Retinal pigment epithelial cell (primary cell): ENCODE measurements at regions not wholly inside any gene's neighbourhood (a gene's known extent, or its start where the extent isn't known, plus 50 kb on each side); places are given as distances from the start of the nearest gene placed in this dataset.

Experiments used
- DNase-seq: peaks from one replicate; pipeline ENCODE4 v3.0.0-alpha.2; 2010; ENCODE audit warnings: low read depth
- H3K4me3 ChIP-seq: 2 replicates; pipeline ENCODE4 v1.5.1; 2011; ENCODE audit warnings: mild to moderate bottlenecking, low read length, control low read depth, moderate library complexity
- TF ChIP-seq, protein P1 (sequence below): conservative IDR thresholded peaks from 2 replicates; pipeline ENCODE4 v1.5.1; 2011; ENCODE audit warnings: low read depth, low read length, control low read depth, inconsistent platforms

DNA sequence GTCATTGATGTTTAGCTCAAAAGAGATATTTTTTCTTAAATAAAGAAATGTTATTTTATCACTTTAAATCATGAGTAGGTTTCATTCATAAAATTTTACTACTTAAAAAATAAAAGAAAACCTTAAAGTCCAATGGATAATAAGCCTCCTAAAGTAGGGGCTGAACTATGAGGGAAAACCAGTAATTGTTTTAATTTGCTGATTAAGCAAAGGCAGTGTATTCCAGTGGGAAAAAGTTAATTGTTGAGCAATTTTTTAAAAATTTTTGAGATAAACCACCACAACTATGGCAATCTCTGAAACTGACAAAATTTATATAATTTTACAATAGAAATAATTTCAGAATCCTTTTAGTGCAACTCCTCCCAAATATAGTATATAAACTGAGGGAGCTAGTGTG lies 195.0 kb downstream of the FBXO4 start:
- no peak for DNase-seq
- TF ChIP-seq, protein P1, sequence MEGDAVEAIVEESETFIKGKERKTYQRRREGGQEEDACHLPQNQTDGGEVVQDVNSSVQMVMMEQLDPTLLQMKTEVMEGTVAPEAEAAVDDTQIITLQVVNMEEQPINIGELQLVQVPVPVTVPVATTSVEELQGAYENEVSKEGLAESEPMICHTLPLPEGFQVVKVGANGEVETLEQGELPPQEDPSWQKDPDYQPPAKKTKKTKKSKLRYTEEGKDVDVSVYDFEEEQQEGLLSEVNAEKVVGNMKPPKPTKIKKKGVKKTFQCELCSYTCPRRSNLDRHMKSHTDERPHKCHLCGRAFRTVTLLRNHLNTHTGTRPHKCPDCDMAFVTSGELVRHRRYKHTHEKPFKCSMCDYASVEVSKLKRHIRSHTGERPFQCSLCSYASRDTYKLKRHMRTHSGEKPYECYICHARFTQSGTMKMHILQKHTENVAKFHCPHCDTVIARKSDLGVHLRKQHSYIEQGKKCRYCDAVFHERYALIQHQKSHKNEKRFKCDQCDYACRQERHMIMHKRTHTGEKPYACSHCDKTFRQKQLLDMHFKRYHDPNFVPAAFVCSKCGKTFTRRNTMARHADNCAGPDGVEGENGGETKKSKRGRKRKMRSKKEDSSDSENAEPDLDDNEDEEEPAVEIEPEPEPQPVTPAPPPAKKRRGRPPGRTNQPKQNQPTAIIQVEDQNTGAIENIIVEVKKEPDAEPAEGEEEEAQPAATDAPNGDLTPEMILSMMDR: no peak

GRCh38 chr5:42121401-42121800 lies 196.3 kb downstream of the FBXO4 start:
- TF ChIP-seq, protein P1: no peak
- no peak for DNase-seq
- no peak overlapping the region for H3K4me3 ChIP-seq

More for the DNA sequence above, 195.0 kb downstream of the FBXO4 start:
- H3K4me3 ChIP-seq: no peak overlapping the region

DNA sequence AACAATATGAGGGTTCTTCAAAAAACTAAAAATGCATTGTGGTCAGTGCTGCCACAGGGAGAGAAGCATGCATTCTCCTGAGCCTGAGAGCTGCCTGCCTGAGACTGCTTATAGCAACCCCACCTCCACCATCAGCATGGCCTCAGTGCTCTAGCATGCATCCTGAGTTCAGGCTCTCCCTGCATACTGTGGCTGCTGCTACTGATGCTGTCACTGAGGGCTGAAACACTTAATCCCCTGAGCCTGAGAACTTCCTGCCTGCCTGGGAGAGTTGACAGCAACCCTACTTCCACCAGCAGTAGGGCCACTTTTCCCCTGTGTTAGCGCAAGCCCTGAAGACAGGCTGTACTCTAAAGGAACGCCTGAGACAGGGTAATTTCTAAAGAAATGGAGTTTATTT lies 206.0 kb downstream of the FBXO4 start:
- no peak overlapping the region for H3K4me3 ChIP-seq
- no peak for DNase-seq
- TF ChIP-seq, protein P1: no peak

- TF ChIP-seq, protein P1: no peak
- no peak for DNase-seq
- H3K4me3 ChIP-seq: no peak overlapping the region
Measured at GRCh38 chr5:42143361-42143760, 218.3 kb downstream of the FBXO4 start.

GRCh38 chr5:42148813-42149212 lies 223.7 kb downstream of the FBXO4 start:
- no peak overlapping the region for H3K4me3 ChIP-seq
- no peak for DNase-seq
- TF ChIP-seq, protein P1: no peak

DNA sequence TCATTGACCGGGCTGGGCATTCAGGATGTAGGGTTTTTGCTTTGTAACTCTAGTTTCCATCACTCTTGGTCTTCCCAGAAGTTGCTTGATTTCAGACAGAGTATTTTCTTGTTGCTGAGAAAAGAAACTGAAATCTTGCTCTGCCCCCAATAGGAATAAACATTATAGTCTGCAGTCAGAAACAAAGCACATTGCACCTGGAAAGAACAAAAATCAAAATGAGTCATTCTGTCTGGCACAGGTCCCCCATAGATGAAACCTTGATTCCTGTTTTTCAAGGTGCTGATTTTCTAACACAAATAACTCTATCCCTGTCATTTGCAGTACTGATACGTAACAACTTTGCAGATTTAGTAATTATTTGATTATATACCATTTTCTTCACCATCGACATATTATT lies 232.1 kb downstream of the FBXO4 start:
- no peak for DNase-seq
- H3K4me3 ChIP-seq: no peak overlapping the region
- TF ChIP-seq, protein P1: no peak

GRCh38 chr5:42163083-42163482 lies 238.0 kb downstream of the FBXO4 start:
- TF ChIP-seq, protein P1: no peak
- no peak for DNase-seq
- no peak overlapping the region for H3K4me3 ChIP-seq
